ENCODE measurements at regions not wholly inside any gene's neighbourhood (a gene's known extent, or its start where the extent isn't known, plus 50 kb on each side); places are given as distances from the start of the nearest gene placed in this dataset.
"Not testable (repeated sequence)": the region's sequence is repeated elsewhere in the genome, so short reads cannot be mapped to it uniquely, and the experiment has no call there.

- DNase-seq (ENCODE audit: low read depth in 2 of 2), result no peak
Measured at GRCh38 chr4:116126794-116127193, 958.6 kb downstream of the TRAM1L1 start.

- no peak for DNase-seq (ENCODE audit: low read depth in 2 of 2)
Measured at GRCh38 chr4:116122124-116122523, 963.3 kb downstream of the TRAM1L1 start.

- DNase-seq (ENCODE audit: low read depth in 2 of 2), result no peak
Measured at GRCh38 chr4:116118221-116118620, 967.2 kb downstream of the TRAM1L1 start.

GRCh38 chr4:116112861-116113260 lies 972.5 kb downstream of the TRAM1L1 start:
- DNase-seq (ENCODE audit: low read depth in 2 of 2), result not testable (repeated sequence)

- no peak for DNase-seq (ENCODE audit: low read depth in 2 of 2)
Measured at GRCh38 chr4:116110713-116111112, 974.7 kb downstream of the TRAM1L1 start.

- DNase-seq (ENCODE audit: low read depth in 2 of 2), result no peak
Measured at GRCh38 chr4:116108606-116109005, 976.8 kb downstream of the TRAM1L1 start.

- DNase-seq (ENCODE audit: low read depth in 2 of 2), result no peak
Measured at GRCh38 chr4:116101321-116101720, 984.1 kb downstream of the TRAM1L1 start.

GRCh38 chr4:116099596-116099995 lies 985.8 kb downstream of the TRAM1L1 start:
- no peak for DNase-seq (ENCODE audit: low read depth in 2 of 2)

GRCh38 chr4:116097353-116097752 lies 983.9 kb upstream of the NDST4 start:
- DNase-seq (ENCODE audit: low read depth in 2 of 2), result not testable (repeated sequence)

- no peak for DNase-seq (ENCODE audit: low read depth in 2 of 2)
Measured at GRCh38 chr4:116092961-116093360, 979.5 kb upstream of the NDST4 start.

- DNase-seq (ENCODE audit: low read depth in 2 of 2), result no peak
Measured at GRCh38 chr4:116088771-116089170, 975.4 kb upstream of the NDST4 start.

GRCh38 chr4:116082808-116083366 lies 969.5 kb upstream of the NDST4 start:
- DNase-seq (ENCODE audit: low read depth in 2 of 2), result no peak

- DNase-seq (ENCODE audit: low read depth in 2 of 2), result no peak
Measured at GRCh38 chr4:116073051-116073450, 959.6 kb upstream of the NDST4 start.

- DNase-seq (ENCODE audit: low read depth in 2 of 2), result no peak
Measured at GRCh38 chr4:116070283-116070682, 956.9 kb upstream of the NDST4 start.

GRCh38 chr4:116066711-116067245 lies 953.4 kb upstream of the NDST4 start:
- DNase-seq (ENCODE audit: low read depth in 2 of 2), result no peak

GRCh38 chr4:116064331-116064730 lies 950.9 kb upstream of the NDST4 start:
- DNase-seq (ENCODE audit: low read depth in 2 of 2), result no peak

- no peak for DNase-seq (ENCODE audit: low read depth in 2 of 2)
Measured at GRCh38 chr4:116059361-116059760, 945.9 kb upstream of the NDST4 start.

- DNase-seq (ENCODE audit: low read depth in 2 of 2), result no peak
Measured at GRCh38 chr4:116058129-116058528, 944.7 kb upstream of the NDST4 start.

- DNase-seq (ENCODE audit: low read depth in 2 of 2), result no peak
Measured at GRCh38 chr4:116055857-116056827, 942.7 kb upstream of the NDST4 start.

GRCh38 chr4:116027311-116027710 lies 913.9 kb upstream of the NDST4 start:
- DNase-seq (ENCODE audit: low read depth in 2 of 2), result no peak

- DNase-seq (ENCODE audit: low read depth in 2 of 2), result no peak
Measured at GRCh38 chr4:116024954-116025708, 911.7 kb upstream of the NDST4 start.

GRCh38 chr4:116023049-116023448 lies 909.6 kb upstream of the NDST4 start:
- DNase-seq (ENCODE audit: low read depth in 2 of 2), result no peak

All from stimulated activated CD8-positive, alpha-beta memory T cell treated with anti-CD3 and anti-CD28 coated beads, Interleukin-15, amount 100 ng/mL, for 48 hours (primary cell).